ENCODE measurements at regions not wholly inside any gene's neighbourhood (a gene's known extent, or its start where the extent isn't known, plus 50 kb on each side); places are given as distances from the start of the nearest gene placed in this dataset.
A peak's percentile ranks its signal among the peaks of the same experiment; 100 is the strongest.

GRCh38 chr13:78215458-78216108, 297.0 kb upstream of the EDNRB start:
- TF ChIP-seq CTCF (IDR thresholded peaks at IDR 0.05; ENCODE audit: insufficient read depth, low read depth, low read length, missing control alignments) = no peak
- DNase-seq (ENCODE audit: low read depth) = no peak
- H3K4me3 ChIP-seq (ENCODE audit: low read length) = no peak overlapping the region

GRCh38 chr13:78201411-78201810, 282.8 kb upstream of the EDNRB start:
- no peak for TF ChIP-seq CTCF (IDR thresholded peaks at IDR 0.05; ENCODE audit: insufficient read depth, low read depth, low read length, missing control alignments)
- DNase-seq (ENCODE audit: low read depth) = no peak
- no peak overlapping the region for H3K4me3 ChIP-seq (ENCODE audit: low read length)

- peak; percentile 10 for DNase-seq (ENCODE audit: low read depth)
- no peak overlapping the region for H3K4me3 ChIP-seq (ENCODE audit: low read length)
- TF ChIP-seq CTCF (IDR thresholded peaks at IDR 0.05; ENCODE audit: insufficient read depth, low read depth, low read length, missing control alignments) = no peak
These were observed 280.2 kb upstream of the EDNRB start for GRCh38 chr13:78198821-78199220.

- TF ChIP-seq CTCF (IDR thresholded peaks at IDR 0.05; ENCODE audit: insufficient read depth, low read depth, low read length, missing control alignments) = no peak
- no peak overlapping the region for H3K4me3 ChIP-seq (ENCODE audit: low read length)
- no peak for DNase-seq (ENCODE audit: low read depth)
These were observed 279.8 kb upstream of the EDNRB start for GRCh38 chr13:78198419-78198818.

- DNase-seq (ENCODE audit: low read depth) = peak; percentile 78
- no peak for TF ChIP-seq CTCF (IDR thresholded peaks at IDR 0.05; ENCODE audit: insufficient read depth, low read depth, low read length, missing control alignments)
These were observed 278.6 kb upstream of the EDNRB start for GRCh38 chr13:78197231-78197630.

GRCh38 chr13:78194904-78195639, 276.4 kb upstream of the EDNRB start:
- H3K4me3 ChIP-seq (ENCODE audit: low read length) = no peak overlapping the region
- DNase-seq (ENCODE audit: low read depth) = peak; percentile 75
- no peak for TF ChIP-seq CTCF (IDR thresholded peaks at IDR 0.05; ENCODE audit: insufficient read depth, low read depth, low read length, missing control alignments)

More at GRCh38 chr13:78197231-78197630, 278.6 kb upstream of the EDNRB start:
- H3K4me3 ChIP-seq (ENCODE audit: low read length) = no peak overlapping the region

All from epithelial cell of esophagus (primary cell).